Epithelial cell of proximal tubule (primary cell): ENCODE measurements at regions not wholly inside any gene's neighbourhood (a gene's known extent, or its start where the extent isn't known, plus 50 kb on each side); places are given as distances from the start of the nearest gene placed in this dataset.

Experiments used
- DNase-seq: peaks from one replicate; pipeline ENCODE4 v3.0.0-alpha.2; 2011; ENCODE audit warnings: low read depth
- H3K4me3 ChIP-seq: 2 replicates; pipeline ENCODE4 v1.5.1; 2011; ENCODE audit warnings: low read depth, mild to moderate bottlenecking, low read length
- CTCF ChIP-seq: conservative IDR thresholded peaks from 2 replicates; pipeline ENCODE4 v1.5.1; 2012; ENCODE audit warnings: low read depth, mild to moderate bottlenecking, low read length

GRCh38 chr6:66814156-66814555 lies 1107.1 kb upstream of the EYS start:
- no peak for DNase-seq
- H3K4me3 ChIP-seq = no peak overlapping the region
- no peak for TF ChIP-seq CTCF

GRCh38 chr6:66808771-66809170 lies 1101.7 kb upstream of the EYS start:
- no peak overlapping the region for H3K4me3 ChIP-seq
- no peak for DNase-seq
- no peak for TF ChIP-seq CTCF

GRCh38 chr6:66796987-66797386 lies 1090.0 kb upstream of the EYS start:
- DNase-seq = no peak
- TF ChIP-seq CTCF = no peak
- H3K4me3 ChIP-seq = no peak overlapping the region

GRCh38 chr6:66788579-66788978 lies 1081.6 kb upstream of the EYS start:
- TF ChIP-seq CTCF = no peak
- no peak overlapping the region for H3K4me3 ChIP-seq
- no peak for DNase-seq

GRCh38 chr6:66772800-66773199 lies 1065.8 kb upstream of the EYS start:
- no peak for TF ChIP-seq CTCF
- no peak for DNase-seq
- H3K4me3 ChIP-seq = no peak overlapping the region

GRCh38 chr6:66771626-66772025 lies 1064.6 kb upstream of the EYS start:
- no peak for TF ChIP-seq CTCF
- no peak for DNase-seq
- H3K4me3 ChIP-seq = no peak overlapping the region

GRCh38 chr6:66751630-66752029 lies 1044.6 kb upstream of the EYS start:
- TF ChIP-seq CTCF = no peak
- no peak overlapping the region for H3K4me3 ChIP-seq
- no peak for DNase-seq
